HepG2 (cell line): ENCODE measurements at regions not wholly inside any gene's neighbourhood (a gene's known extent, or its start where the extent isn't known, plus 50 kb on each side); places are given as distances from the start of the nearest gene placed in this dataset.
"Not testable (repeated sequence)": the region's sequence is repeated elsewhere in the genome, so short reads cannot be mapped to it uniquely, and the experiment has no call there.

ENCODE experiments used
- ATAC-seq: fragments of 200-7000 bp; cut with Tn5 transposase; 3 replicates; pipeline ENCODE4 v1.9.1; 2020; ENCODE audit warnings: mild to moderate bottlenecking, moderate library complexity
- BruUV-seq: library from RNA; stranded (reverse); fragments of 400-500 nt; replicated peaks from 2 replicates; lab custom pipeline; 2021; lab: Mats Ljungman, UMichigan
- CTCF ChIA-PET: fragments of 300-600 bp; formaldehyde crosslinking; extraction: SDS; loops from one replicate; lab custom pipeline; 2021; ENCODE audit warnings: low total read pairs, inconsistent platforms, low intra/inter-chr PET ratio; lab: Yijun Ruan, JAX
- POLR2A ChIA-PET: fragments of 350-600 bp; sonication (Branson Sonifier 250); formaldehyde crosslinking; loops from one replicate; lab custom pipeline; 2020; ENCODE audit warnings: antibody characterized with exemption, inconsistent platforms; lab: Yijun Ruan, JAX
- DNase-seq: peaks from one replicate; pipeline ENCODE4 v3.0.0-alpha.2; 2015; ENCODE audit warnings: low spot score
- FAIRE-seq: peaks from 3 replicates; lab custom pipeline; 2011; peaks lifted over from hg19 to GRCh38; lab: Jason Lieb, UNC
- H2AFZ ChIP-seq: one replicate; pipeline ENCODE4 v1.6.1; 2011; ENCODE audit warnings: low read length, inconsistent platforms
- H3K27ac ChIP-seq: fragments of 300-600 bp; 3 replicates; pipeline ENCODE4 v1.8.0; 2011; ENCODE audit warnings: mixed run types, mild to moderate bottlenecking, mixed read lengths, low read length, inconsistent platforms; ENCODE audit not compliant: insufficient read depth; ENCODE audit errors: extremely low read length
- H3K27me3 ChIP-seq, 2 experiments: fragments of 200-600 bp in 1 of 2; 2 replicates in 1 of 2; 3 replicates in 1 of 2; pipeline versions ENCODE4 v1.6.0 to v1.8.0; 2011; ENCODE audit warnings: low read length in 2 of 2, mild to moderate bottlenecking in 2 of 2, moderate library complexity in 2 of 2, inconsistent platforms in 1 of 2; ENCODE audit not compliant: insufficient read depth in 2 of 2, control insufficient read depth in 1 of 2
- H3K36me3 ChIP-seq, 2 experiments: fragments of 200-600 bp in 1 of 2; replicated peaks in 1 of 2; 2 replicates in 1 of 2; 3 replicates in 1 of 2; pipeline versions ENCODE4 v1.5.1 to v1.8.0; 2011; ENCODE audit warnings: low read length in 2 of 2, inconsistent platforms in 1 of 2; ENCODE audit not compliant: insufficient read depth in 2 of 2, control insufficient read depth in 1 of 2
- H3K4me1 ChIP-seq: 2 replicates; pipeline ENCODE4 v1.5.1; 2012; ENCODE audit warnings: low read length, inconsistent platforms; ENCODE audit not compliant: insufficient read depth
- H3K4me2 ChIP-seq: 2 replicates; pipeline ENCODE4 v1.6.0; 2011; ENCODE audit warnings: low read depth, low read length, inconsistent platforms
- H3K4me3 ChIP-seq, 3 experiments: fragments of 200-600 bp in 1 of 3; sonication (generic), shearing (Covaris generic) in 1 of 3; replicated peaks in 1 of 3; 2 replicates each; pipeline ENCODE4 v1.5.1; 2011 to 2016; ENCODE audit warnings: low read length in 3 of 3, inconsistent platforms in 2 of 3, low read depth in 2 of 3, mild to moderate bottlenecking in 2 of 3, control low read depth in 1 of 3, mixed read lengths in 1 of 3; ENCODE audit not compliant: insufficient read depth in 1 of 3
- H3K79me2 ChIP-seq: one replicate; pipeline ENCODE4 v1.6.1; 2011; ENCODE audit warnings: low read length, inconsistent platforms; ENCODE audit not compliant: insufficient read depth
- H3K9ac ChIP-seq: 2 replicates; pipeline ENCODE4 v1.6.0; 2011; ENCODE audit warnings: mild to moderate bottlenecking, low read depth, low read length, inconsistent platforms; ENCODE audit not compliant: insufficient read depth
- H3K9me3 ChIP-seq: 2 replicates; pipeline ENCODE4 v1.5.1; 2012; ENCODE audit warnings: mild to moderate bottlenecking, low read length
- H4K20me1 ChIP-seq: 2 replicates; pipeline ENCODE4 v1.6.0; 2011; ENCODE audit warnings: inconsistent platforms, mild to moderate bottlenecking, low read length, moderate library complexity; ENCODE audit not compliant: insufficient read depth
- ARNT2 ChIP-seq: sonication (generic); formaldehyde crosslinking; IDR thresholded peaks from 2 replicates; pipeline ENCODE4 v1.8.0; 2022; ENCODE audit warnings: mild to moderate bottlenecking, low read depth, missing genetic modification reagents, moderate library complexity
- WGBS: methylation state at CpG from one replicate; pipeline ENCODE4 v1.1.6; 2017; ENCODE audit warnings: low lambda C conversion rate; 5-methylcytosine and 5-hydroxymethylcytosine counted together
- in situ Hi-C: cut with HindIII; loops from 2 replicates; pipeline ENCODE4 v1.10.0; 2017; ENCODE audit warnings: low pct_unique_long_range_greater_than_20kb; ENCODE audit not compliant: extremely low pct_ligation_motif_present
- intact Hi-C: fragments of 100-400 bp; cut with micrococcal nuclease; formaldehyde crosslinking; loops from one replicate; pipeline ENCODE4 v1.10.0; 2022; ENCODE audit not compliant: unreplicated experiment
- TF ChIP-seq, protein P1 (sequence below): sonication (generic); formaldehyde crosslinking; IDR thresholded peaks from 2 replicates; pipeline ENCODE4 v1.8.1; 2023; ENCODE audit warnings: mild to moderate bottlenecking, moderate library complexity, missing genetic modification reagents

DNA sequence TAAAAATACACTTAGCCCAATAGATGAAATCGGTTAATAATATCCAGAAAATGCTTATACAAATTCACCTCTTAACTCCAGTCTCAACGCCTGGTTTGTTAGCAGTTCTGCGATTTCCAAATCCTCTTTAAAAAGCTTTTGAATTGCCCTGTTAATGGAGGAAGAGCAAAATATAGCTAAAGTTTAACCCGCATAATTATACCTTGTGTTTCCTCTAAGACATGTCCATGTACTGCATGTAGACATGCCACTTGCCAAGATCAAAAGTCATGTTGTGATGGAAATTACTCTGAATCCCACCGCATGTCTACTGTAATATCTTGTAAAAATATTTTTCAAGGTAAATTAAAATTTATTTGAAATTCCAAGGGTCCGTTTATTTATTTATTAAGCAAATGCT is 291.2 kb upstream of the LRP1B start:
- no peak for FAIRE-seq
- BruUV-seq: no TSS peak

DNA sequence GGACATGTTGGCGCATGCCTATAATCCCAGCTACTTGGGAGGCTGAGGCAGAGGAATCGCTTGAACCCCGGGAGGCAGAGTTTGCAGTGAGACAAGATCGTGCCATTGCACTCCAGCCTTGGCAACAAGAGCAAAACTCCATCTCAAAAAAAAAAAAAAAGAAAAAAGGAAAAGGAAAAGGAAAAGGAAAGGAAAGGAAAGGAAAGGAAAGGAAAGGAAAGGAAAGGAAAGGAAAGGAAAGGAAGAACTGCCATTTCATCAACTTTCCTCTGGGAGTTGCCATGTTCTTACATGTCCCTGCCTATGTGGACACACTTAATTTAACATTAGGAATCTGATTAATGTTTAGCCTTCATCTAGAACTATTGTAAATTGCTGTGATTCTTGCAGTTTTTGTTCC is 287.9 kb upstream of the LRP1B start:
- intact Hi-C loops: not testable (repeated sequence)

More for the DNA sequence above, 291.2 kb upstream of the LRP1B start:
- POLR2A ChIA-PET: no interaction called here
- no peaks in the 10 kb centered on the region for H3K27me3 ChIP-seq
- intact Hi-C loops (no loop called here), in situ Hi-C loops (no loop called here)
- H3K9ac ChIP-seq: no peak overlapping the region
- no peak overlapping the region for H3K4me3 ChIP-seq
- ATAC-seq: no peak
- no peak for TF ChIP-seq ARNT2 (CRISPR knock-in tag)
- TF ChIP-seq, protein P1, sequence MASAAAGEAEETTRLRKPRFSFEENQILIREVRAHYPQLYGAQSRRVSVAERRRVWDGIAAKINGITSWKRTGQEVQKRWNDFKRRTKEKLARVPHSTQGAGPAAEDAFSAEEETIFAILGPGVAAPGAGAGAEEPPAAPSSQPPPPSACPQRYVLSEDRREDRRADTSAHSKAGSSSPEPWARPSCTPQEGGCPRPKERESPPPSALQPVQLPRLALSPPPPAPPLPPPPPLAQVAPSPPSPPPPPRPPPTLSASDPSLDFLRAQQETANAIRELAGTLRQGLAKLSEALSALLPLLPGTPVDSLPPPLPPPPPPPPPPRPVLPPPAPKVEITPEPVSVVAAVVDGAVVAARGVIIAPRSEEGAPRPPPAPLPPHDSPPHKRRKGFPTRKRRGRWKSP: no peak
- 22% methylated on average over 6 of the region's 6 CpGs for WGBS
- no peaks in the 10 kb centered on the region for H3K4me1 ChIP-seq
- no peak overlapping the region for H3K27ac ChIP-seq
- DNase-seq: no peak
- H3K36me3 ChIP-seq: no peaks in the 10 kb centered on the region
- CTCF ChIA-PET: no interaction called here
- no peak overlapping the region for H3K4me2 ChIP-seq
- H3K79me2 ChIP-seq: no peaks in the 10 kb centered on the region
- no peaks in the 10 kb centered on the region for H3K9me3 ChIP-seq
- H4K20me1 ChIP-seq: no peaks in the 10 kb centered on the region
- H2AFZ ChIP-seq: no peak overlapping the region

More for the DNA sequence above, 287.9 kb upstream of the LRP1B start:
- H3K4me3 ChIP-seq, H3K27ac ChIP-seq, BruUV-seq, H3K36me3 ChIP-seq, H3K4me2 ChIP-seq, H4K20me1 ChIP-seq, CTCF ChIA-PET, H3K79me2 ChIP-seq, FAIRE-seq, H3K9ac ChIP-seq, ATAC-seq, H2AFZ ChIP-seq, H3K9me3 ChIP-seq, POLR2A ChIA-PET, DNase-seq, H3K27me3 ChIP-seq, in situ Hi-C loops: not testable (repeated sequence)
- H3K4me1 ChIP-seq: peaks cover 14% of the 10 kb centered on the region
- 54% methylated on average over 4 of the region's 4 CpGs for WGBS
